Keratinocyte (primary cell): ENCODE measurements at regions not wholly inside any gene's neighbourhood (a gene's known extent, or its start where the extent isn't known, plus 50 kb on each side); places are given as distances from the start of the nearest gene placed in this dataset.

Experiments
- CTCF ChIP-seq, 3 experiments: IDR thresholded peaks in 1 of 3; conservative IDR thresholded peaks in 1 of 3; optimal IDR thresholded peaks in 1 of 3; 2 replicates in 2 of 3; 3 replicates in 1 of 3; pipeline versions ENCODE3 to v1.5.1; 2011; ENCODE audit warnings: low read length in 3 of 3, mild to moderate bottlenecking in 3 of 3, moderate library complexity in 2 of 3, control low read depth in 1 of 3, inconsistent platforms in 1 of 3; ENCODE audit not compliant: insufficient read depth in 2 of 3; ENCODE audit errors: extremely low read depth in 1 of 3
- EZH2 ChIP-seq: IDR thresholded peaks from one replicate; pipeline ENCODE4 v1.6.1; 2012; ENCODE audit warnings: inconsistent platforms, mild to moderate bottlenecking, low read length, moderate library complexity

GRCh38 chr6:137690721-137691120 is 176.3 kb upstream of the TNFAIP3 start:
- TF ChIP-seq EZH2, result no peak
- no peak for TF ChIP-seq CTCF (optimal IDR thresholded peaks at IDR 0.05 in 1 of 3, IDR thresholded peaks at IDR 0.05 in 1 of 3, conservative IDR thresholded peaks at IDR 0.05 in 1 of 3; ENCODE audit: extremely low read depth in 1 of 3, insufficient read depth in 2 of 3, low read length in 3 of 3)
